ENCODE measurements at regions not wholly inside any gene's neighbourhood (a gene's known extent, or its start where the extent isn't known, plus 50 kb on each side); places are given as distances from the start of the nearest gene placed in this dataset.
A peak's percentile ranks its signal among the peaks of the same experiment; 100 is the strongest.

- no peak for DNase-seq (ENCODE audit: low read depth)
These were observed 372.8 kb downstream of the TMX3 start for GRCh38 chr18:68342039-68342659.

- DNase-seq (ENCODE audit: low read depth): no peak
These were observed 374.3 kb downstream of the TMX3 start for GRCh38 chr18:68340606-68341005.

GRCh38 chr18:68330658-68331057 is 384.2 kb downstream of the TMX3 start:
- DNase-seq (ENCODE audit: low read depth): no peak

- no peak for DNase-seq (ENCODE audit: low read depth)
These were observed 391.0 kb downstream of the TMX3 start for GRCh38 chr18:68323921-68324320.

GRCh38 chr18:68316636-68317035 is 398.3 kb downstream of the TMX3 start:
- no peak for DNase-seq (ENCODE audit: low read depth)

- peak; percentile 18 for DNase-seq (ENCODE audit: low read depth)
These were observed 400.5 kb downstream of the TMX3 start for GRCh38 chr18:68314403-68314802.

GRCh38 chr18:68301441-68301840 is 413.5 kb downstream of the TMX3 start:
- no peak for DNase-seq (ENCODE audit: low read depth)

GRCh38 chr18:68299906-68300305 is 415.0 kb downstream of the TMX3 start:
- DNase-seq (ENCODE audit: low read depth): no peak

GRCh38 chr18:68298330-68298729 is 416.6 kb downstream of the TMX3 start:
- DNase-seq (ENCODE audit: low read depth): no peak

- DNase-seq (ENCODE audit: low read depth): no peak
These were observed 426.5 kb downstream of the TMX3 start for GRCh38 chr18:68288408-68288807.

GRCh38 chr18:68284236-68284780 is 430.6 kb downstream of the TMX3 start:
- no peak for DNase-seq (ENCODE audit: low read depth)

- DNase-seq (ENCODE audit: low read depth): no peak
These were observed 431.1 kb downstream of the TMX3 start for GRCh38 chr18:68283834-68284233.

GRCh38 chr18:68282232-68282631 is 432.7 kb downstream of the TMX3 start:
- no peak for DNase-seq (ENCODE audit: low read depth)

- DNase-seq (ENCODE audit: low read depth): no peak
These were observed 439.3 kb downstream of the TMX3 start for GRCh38 chr18:68275616-68276015.

- DNase-seq (ENCODE audit: low read depth): no peak
These were observed 444.9 kb downstream of the TMX3 start for GRCh38 chr18:68270017-68270416.

GRCh38 chr18:68267583-68267982 is 447.3 kb downstream of the TMX3 start:
- no peak for DNase-seq (ENCODE audit: low read depth)

- no peak for DNase-seq (ENCODE audit: low read depth)
These were observed 451.4 kb downstream of the TMX3 start for GRCh38 chr18:68263481-68263880.

- DNase-seq (ENCODE audit: low read depth): peak; percentile 33
These were observed 452.1 kb downstream of the TMX3 start for GRCh38 chr18:68262690-68263294.

GRCh38 chr18:68256418-68257067 is 458.4 kb downstream of the TMX3 start:
- no peak for DNase-seq (ENCODE audit: low read depth)

GRCh38 chr18:68244786-68245185 is 470.1 kb downstream of the TMX3 start:
- no peak for DNase-seq (ENCODE audit: low read depth)

- no peak for DNase-seq (ENCODE audit: low read depth)
These were observed 473.0 kb downstream of the TMX3 start for GRCh38 chr18:68241881-68242280.

- DNase-seq (ENCODE audit: low read depth): no peak
These were observed 480.2 kb downstream of the TMX3 start for GRCh38 chr18:68234676-68235075.

GRCh38 chr18:68234131-68234530 is 480.8 kb downstream of the TMX3 start:
- no peak for DNase-seq (ENCODE audit: low read depth)

All from GM04504 (cell line).